ENCODE measurements at regions not wholly inside any gene's neighbourhood (a gene's known extent, or its start where the extent isn't known, plus 50 kb on each side); places are given as distances from the start of the nearest gene placed in this dataset.
A peak's percentile ranks its signal among the peaks of the same experiment; 100 is the strongest.

DNA sequence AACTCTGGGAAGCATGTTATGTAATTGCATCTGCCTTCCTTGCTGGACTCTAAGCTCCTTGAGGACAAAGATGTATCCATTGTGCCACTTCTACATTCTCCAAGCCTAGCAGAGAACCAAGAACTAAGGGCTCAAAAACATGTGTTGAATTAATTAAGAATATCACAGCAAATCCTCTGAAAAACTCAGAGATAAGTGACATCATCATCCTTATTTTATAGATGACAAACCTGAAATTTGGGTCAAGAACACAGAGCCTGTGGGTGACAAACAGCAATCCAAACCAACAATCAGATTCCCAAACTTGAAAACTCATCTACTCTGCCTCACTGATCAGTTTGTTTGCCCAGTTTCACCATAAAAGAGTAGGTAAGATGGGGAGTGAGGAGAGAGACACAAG is 503.6 kb upstream of the LRRN3 start (continued):
- TF ChIP-seq, protein P1, sequence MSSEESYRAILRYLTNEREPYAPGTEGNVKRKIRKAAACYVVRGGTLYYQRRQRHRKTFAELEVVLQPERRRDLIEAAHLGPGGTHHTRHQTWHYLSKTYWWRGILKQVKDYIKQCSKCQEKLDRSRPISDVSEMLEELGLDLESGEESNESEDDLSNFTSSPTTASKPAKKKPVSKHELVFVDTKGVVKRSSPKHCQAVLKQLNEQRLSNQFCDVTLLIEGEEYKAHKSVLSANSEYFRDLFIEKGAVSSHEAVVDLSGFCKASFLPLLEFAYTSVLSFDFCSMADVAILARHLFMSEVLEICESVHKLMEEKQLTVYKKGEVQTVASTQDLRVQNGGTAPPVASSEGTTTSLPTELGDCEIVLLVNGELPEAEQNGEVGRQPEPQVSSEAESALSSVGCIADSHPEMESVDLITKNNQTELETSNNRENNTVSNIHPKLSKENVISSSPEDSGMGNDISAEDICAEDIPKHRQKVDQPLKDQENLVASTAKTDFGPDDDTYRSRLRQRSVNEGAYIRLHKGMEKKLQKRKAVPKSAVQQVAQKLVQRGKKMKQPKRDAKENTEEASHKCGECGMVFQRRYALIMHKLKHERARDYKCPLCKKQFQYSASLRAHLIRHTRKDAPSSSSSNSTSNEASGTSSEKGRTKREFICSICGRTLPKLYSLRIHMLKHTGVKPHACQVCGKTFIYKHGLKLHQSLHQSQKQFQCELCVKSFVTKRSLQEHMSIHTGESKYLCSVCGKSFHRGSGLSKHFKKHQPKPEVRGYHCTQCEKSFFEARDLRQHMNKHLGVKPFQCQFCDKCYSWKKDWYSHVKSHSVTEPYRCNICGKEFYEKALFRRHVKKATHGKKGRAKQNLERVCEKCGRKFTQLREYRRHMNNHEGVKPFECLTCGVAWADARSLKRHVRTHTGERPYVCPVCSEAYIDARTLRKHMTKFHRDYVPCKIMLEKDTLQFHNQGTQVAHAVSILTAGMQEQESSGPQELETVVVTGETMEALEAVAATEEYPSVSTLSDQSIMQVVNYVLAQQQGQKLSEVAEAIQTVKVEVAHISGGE (CRISPR knock-in tag; IDR thresholded peaks at IDR 0.05): no peak

DNA sequence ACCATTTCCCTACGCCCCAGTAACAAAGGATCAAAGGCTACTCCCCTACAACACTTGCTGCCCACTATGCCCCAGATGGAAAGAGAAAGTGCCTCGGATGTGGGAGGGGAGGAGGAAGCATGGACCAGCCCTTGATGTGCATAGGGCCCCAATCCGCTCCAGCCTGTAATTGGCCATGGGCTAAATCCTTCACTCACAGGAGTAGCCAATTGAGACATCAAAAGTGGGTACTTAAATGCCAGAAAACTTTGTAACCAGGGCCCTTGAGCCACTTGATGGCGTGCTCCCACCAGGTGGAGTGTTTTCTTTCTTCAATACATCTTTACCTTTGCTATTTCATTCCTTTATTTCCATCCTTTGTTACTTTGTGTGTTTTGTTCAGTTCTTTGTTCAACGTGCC is 500.5 kb upstream of the LRRN3 start:
- ATAC-seq (peak; percentile 78), DNase-seq (ENCODE audit: low read depth, low spot score) (no peak), FAIRE-seq (no peak)
- Histone ChIP-seq H3K9me3 (replicated peaks; ENCODE audit: control insufficient read depth, insufficient read depth, low read length) (no peaks in the 10 kb centered on the region), H3K9ac (ENCODE audit: control insufficient read depth, insufficient read depth, low read length) (no peak overlapping the region), H3K27me3 (replicated peaks in 1 of 2; ENCODE audit: control insufficient read depth in 2 of 2, insufficient read depth in 2 of 2, low read length in 1 of 2) (no peaks in the 10 kb centered on the region), H4K20me1 (ENCODE audit: control insufficient read depth, insufficient read depth) (no peaks in the 10 kb centered on the region), H3K4me2 (ENCODE audit: control insufficient read depth, insufficient read depth) (no peak overlapping the region), H3K4me1 (ENCODE audit: control insufficient read depth, insufficient read depth, low read length) (no peaks in the 10 kb centered on the region), H3K27ac (ENCODE audit: control insufficient read depth, insufficient read depth) (no peak overlapping the region), H3K79me2 (ENCODE audit: control insufficient read depth, insufficient read depth, low read length) (no peaks in the 10 kb centered on the region), H3K4me3 (no peak overlapping the region), H3K36me3 (ENCODE audit: control insufficient read depth in 2 of 2, insufficient read depth in 2 of 2, low read length in 1 of 2) (no peaks in the 10 kb centered on the region), H2AFZ (ENCODE audit: control insufficient read depth, low read depth, low read length) (no peak overlapping the region)
- ChIA-PET SMC1A (ENCODE audit: uncharacterized antibody, unreplicated experiment) (interaction anchor here (0.6 kb wide), 1 partner anchor 509 kb away, joined by 3 read pairs; no protein-coding TSS in a partner anchor), RAD21 (ENCODE audit: unreplicated experiment) (interaction anchor here (0.6 kb wide), 1 partner anchor 502 kb away, joined by 3 read pairs; no protein-coding TSS in a partner anchor), CTCF (interaction anchor here (1.5 kb wide), 1 partner anchor 502 kb away, joined by 3 read pairs; no protein-coding TSS in a partner anchor), POLR2A (no interaction called here)
- in situ Hi-C loops (cut with MboI) (no loop called here), intact Hi-C loops (cut with micrococcal nuclease; ENCODE audit: unreplicated experiment) (loop anchor here (2.0 to 5.0 kb wide), 2 partner anchors 508 to 897 kb away; no protein-coding TSS in a partner anchor)
- WGBS (ENCODE audit: insufficient coverage, insufficient replicate concordance, low lambda C conversion rate, missing lambda C conversion rate): 2% methylated on average over 5 of the region's 5 CpGs
- no TSS peak for BruUV-seq (replicated peaks)
- TF ChIP-seq NR2C2 (IDR thresholded peaks at IDR 0.05; ENCODE audit: borderline replicate concordance, control insufficient read depth, insufficient read length, low read depth) (no peak), RELA (IDR thresholded peaks at IDR 0.05; ENCODE audit: borderline replicate concordance, partially characterized antibody) (no peak), EZH2 (IDR thresholded peaks at IDR 0.05; ENCODE audit: borderline replicate concordance, control insufficient read depth, low read depth, low read length) (no peak)
- TF ChIP-seq, protein P2, sequence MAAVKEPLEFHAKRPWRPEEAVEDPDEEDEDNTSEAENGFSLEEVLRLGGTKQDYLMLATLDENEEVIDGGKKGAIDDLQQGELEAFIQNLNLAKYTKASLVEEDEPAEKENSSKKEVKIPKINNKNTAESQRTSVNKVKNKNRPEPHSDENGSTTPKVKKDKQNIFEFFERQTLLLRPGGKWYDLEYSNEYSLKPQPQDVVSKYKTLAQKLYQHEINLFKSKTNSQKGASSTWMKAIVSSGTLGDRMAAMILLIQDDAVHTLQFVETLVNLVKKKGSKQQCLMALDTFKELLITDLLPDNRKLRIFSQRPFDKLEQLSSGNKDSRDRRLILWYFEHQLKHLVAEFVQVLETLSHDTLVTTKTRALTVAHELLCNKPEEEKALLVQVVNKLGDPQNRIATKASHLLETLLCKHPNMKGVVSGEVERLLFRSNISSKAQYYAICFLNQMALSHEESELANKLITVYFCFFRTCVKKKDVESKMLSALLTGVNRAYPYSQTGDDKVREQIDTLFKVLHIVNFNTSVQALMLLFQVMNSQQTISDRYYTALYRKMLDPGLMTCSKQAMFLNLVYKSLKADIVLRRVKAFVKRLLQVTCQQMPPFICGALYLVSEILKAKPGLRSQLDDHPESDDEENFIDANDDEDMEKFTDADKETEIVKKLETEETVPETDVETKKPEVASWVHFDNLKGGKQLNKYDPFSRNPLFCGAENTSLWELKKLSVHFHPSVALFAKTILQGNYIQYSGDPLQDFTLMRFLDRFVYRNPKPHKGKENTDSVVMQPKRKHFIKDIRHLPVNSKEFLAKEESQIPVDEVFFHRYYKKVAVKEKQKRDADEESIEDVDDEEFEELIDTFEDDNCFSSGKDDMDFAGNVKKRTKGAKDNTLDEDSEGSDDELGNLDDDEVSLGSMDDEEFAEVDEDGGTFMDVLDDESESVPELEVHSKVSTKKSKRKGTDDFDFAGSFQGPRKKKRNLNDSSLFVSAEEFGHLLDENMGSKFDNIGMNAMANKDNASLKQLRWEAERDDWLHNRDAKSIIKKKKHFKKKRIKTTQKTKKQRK (IDR thresholded peaks at IDR 0.05; ENCODE audit: low read depth, low read length): no peak
- TF ChIP-seq, protein P3, sequence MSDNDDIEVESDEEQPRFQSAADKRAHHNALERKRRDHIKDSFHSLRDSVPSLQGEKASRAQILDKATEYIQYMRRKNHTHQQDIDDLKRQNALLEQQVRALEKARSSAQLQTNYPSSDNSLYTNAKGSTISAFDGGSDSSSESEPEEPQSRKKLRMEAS (IDR thresholded peaks at IDR 0.05; ENCODE audit: low read depth, low read length): no peak
- TF ChIP-seq, protein P4, sequence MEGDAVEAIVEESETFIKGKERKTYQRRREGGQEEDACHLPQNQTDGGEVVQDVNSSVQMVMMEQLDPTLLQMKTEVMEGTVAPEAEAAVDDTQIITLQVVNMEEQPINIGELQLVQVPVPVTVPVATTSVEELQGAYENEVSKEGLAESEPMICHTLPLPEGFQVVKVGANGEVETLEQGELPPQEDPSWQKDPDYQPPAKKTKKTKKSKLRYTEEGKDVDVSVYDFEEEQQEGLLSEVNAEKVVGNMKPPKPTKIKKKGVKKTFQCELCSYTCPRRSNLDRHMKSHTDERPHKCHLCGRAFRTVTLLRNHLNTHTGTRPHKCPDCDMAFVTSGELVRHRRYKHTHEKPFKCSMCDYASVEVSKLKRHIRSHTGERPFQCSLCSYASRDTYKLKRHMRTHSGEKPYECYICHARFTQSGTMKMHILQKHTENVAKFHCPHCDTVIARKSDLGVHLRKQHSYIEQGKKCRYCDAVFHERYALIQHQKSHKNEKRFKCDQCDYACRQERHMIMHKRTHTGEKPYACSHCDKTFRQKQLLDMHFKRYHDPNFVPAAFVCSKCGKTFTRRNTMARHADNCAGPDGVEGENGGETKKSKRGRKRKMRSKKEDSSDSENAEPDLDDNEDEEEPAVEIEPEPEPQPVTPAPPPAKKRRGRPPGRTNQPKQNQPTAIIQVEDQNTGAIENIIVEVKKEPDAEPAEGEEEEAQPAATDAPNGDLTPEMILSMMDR (IDR thresholded peaks at IDR 0.05 in 2 of 3, conservative IDR thresholded peaks at IDR 0.05 in 1 of 3; ENCODE audit: control insufficient read depth in 2 of 3, extremely low read depth in 1 of 3, insufficient read depth in 1 of 3, low read depth in 3 of 3, low read length in 3 of 3): peak in 1 of 3 experiments; percentile 30; a peak in 1 of 6 replicates
- TF ChIP-seq, protein P5, sequence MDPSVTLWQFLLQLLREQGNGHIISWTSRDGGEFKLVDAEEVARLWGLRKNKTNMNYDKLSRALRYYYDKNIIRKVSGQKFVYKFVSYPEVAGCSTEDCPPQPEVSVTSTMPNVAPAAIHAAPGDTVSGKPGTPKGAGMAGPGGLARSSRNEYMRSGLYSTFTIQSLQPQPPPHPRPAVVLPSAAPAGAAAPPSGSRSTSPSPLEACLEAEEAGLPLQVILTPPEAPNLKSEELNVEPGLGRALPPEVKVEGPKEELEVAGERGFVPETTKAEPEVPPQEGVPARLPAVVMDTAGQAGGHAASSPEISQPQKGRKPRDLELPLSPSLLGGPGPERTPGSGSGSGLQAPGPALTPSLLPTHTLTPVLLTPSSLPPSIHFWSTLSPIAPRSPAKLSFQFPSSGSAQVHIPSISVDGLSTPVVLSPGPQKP (IDR thresholded peaks at IDR 0.05; ENCODE audit: low read depth, low read length): no peak
- TF ChIP-seq, protein P6, sequence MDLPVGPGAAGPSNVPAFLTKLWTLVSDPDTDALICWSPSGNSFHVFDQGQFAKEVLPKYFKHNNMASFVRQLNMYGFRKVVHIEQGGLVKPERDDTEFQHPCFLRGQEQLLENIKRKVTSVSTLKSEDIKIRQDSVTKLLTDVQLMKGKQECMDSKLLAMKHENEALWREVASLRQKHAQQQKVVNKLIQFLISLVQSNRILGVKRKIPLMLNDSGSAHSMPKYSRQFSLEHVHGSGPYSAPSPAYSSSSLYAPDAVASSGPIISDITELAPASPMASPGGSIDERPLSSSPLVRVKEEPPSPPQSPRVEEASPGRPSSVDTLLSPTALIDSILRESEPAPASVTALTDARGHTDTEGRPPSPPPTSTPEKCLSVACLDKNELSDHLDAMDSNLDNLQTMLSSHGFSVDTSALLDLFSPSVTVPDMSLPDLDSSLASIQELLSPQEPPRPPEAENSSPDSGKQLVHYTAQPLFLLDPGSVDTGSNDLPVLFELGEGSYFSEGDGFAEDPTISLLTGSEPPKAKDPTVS (IDR thresholded peaks at IDR 0.05; ENCODE audit: low read depth, low read length): no peak
